B cell (primary cell): ENCODE measurements at regions not wholly inside any gene's neighbourhood (a gene's known extent, or its start where the extent isn't known, plus 50 kb on each side); places are given as distances from the start of the nearest gene placed in this dataset.

Source experiments
- ATAC-seq: fragments of 200-7000 bp; cut with Tn5 transposase; one replicate; pipeline ENCODE4 v1.10.0; 2021; ENCODE audit warnings: low read depth, mild to moderate bottlenecking, moderate number of reproducible peaks, moderate library complexity
- CTCF ChIA-PET: fragments of 350-600 bp; sonication (Branson Sonifier 250); formaldehyde crosslinking; loops from one replicate; lab custom pipeline; 2021; ENCODE audit warnings: antibody characterized with exemption, inconsistent platforms; lab: Charles Lee
- POLR2A ChIA-PET: fragments of 350-600 bp; sonication (Branson Sonifier 250); formaldehyde crosslinking; loops from one replicate; lab custom pipeline; 2021; ENCODE audit warnings: antibody characterized with exemption; lab: Charles Lee
- DNase-seq: peaks from one replicate; pipeline ENCODE4 v3.0.0; 2013
- H2AFZ ChIP-seq: 2 replicates; pipeline ENCODE4 v1.6.1; 2012; ENCODE audit warnings: mild to moderate bottlenecking, low read depth, low read length; ENCODE audit not compliant: insufficient read depth, poor library complexity, severe bottlenecking
- H3K27ac ChIP-seq, 2 donors: 1 replicate in 1 of 2; 2 replicates in 1 of 2; pipeline ENCODE4 v1.5.1; 2012 to 2013; ENCODE audit warnings: low read length in 2 of 2, mild to moderate bottlenecking in 2 of 2, moderate library complexity in 1 of 2
- H3K27me3 ChIP-seq, 4 experiments: fragments of 200-600 bp in 1 of 4; sonication (generic) in 1 of 4; replicated peaks in 1 of 4; 1 replicate in 2 of 4; 2 replicates in 2 of 4; pipeline versions ENCODE4 v1.6.1 to v1.7.0; 2013 to 2016; ENCODE audit warnings: low read length in 3 of 4, mild to moderate bottlenecking in 2 of 4, mixed read lengths in 1 of 4, moderate library complexity in 1 of 4; ENCODE audit not compliant: insufficient read depth in 4 of 4, control insufficient read depth in 3 of 4; ENCODE audit errors: control extremely low read depth in 1 of 4
- H3K36me3 ChIP-seq, 2 experiments: replicated peaks in 1 of 2; 1 replicate in 1 of 2; 2 replicates in 1 of 2; pipeline versions ENCODE4 v1.6.1 to v1.7.1; 2013; ENCODE audit warnings: low read length in 1 of 2; ENCODE audit not compliant: insufficient read depth in 2 of 2, control insufficient read depth in 1 of 2; ENCODE audit errors: control extremely low read depth in 1 of 2, extremely low read depth in 1 of 2
- H3K4me1 ChIP-seq, 2 donors: fragments of 200-600 bp in 1 of 2; sonication (generic) in 1 of 2; 1 replicate in 1 of 2; 2 replicates in 1 of 2; pipeline versions ENCODE4 v1.5.1 to v1.6.1; 2013 to 2017; ENCODE audit warnings: low read length in 2 of 2; ENCODE audit not compliant: control insufficient read depth in 2 of 2, insufficient read depth in 2 of 2
- H3K4me2 ChIP-seq: replicated peaks from 2 replicates; pipeline ENCODE3; 2012; ENCODE audit warnings: mild to moderate bottlenecking, low read depth, low read length; ENCODE audit not compliant: poor library complexity, severe bottlenecking
- H3K4me3 ChIP-seq, 5 experiments: fragments of 200-600 bp in 1 of 5; sonication (generic) in 1 of 5; 1 replicate in 3 of 5; 2 replicates in 2 of 5; pipeline versions ENCODE4 v1.5.1 to v1.7.0; 2011 to 2016; ENCODE audit warnings: low read length in 4 of 5, mild to moderate bottlenecking in 4 of 5, low read depth in 2 of 5, control low read depth in 1 of 5, moderate library complexity in 1 of 5; ENCODE audit not compliant: insufficient read depth in 1 of 5; ENCODE audit errors: control extremely low read depth in 1 of 5, extremely low read depth in 1 of 5
- H3K79me2 ChIP-seq: fragments of 200-600 bp; sonication (generic); one replicate; pipeline ENCODE4 v1.6.0; 2016; ENCODE audit warnings: low read length; ENCODE audit not compliant: control insufficient read depth, insufficient read depth
- H3K9ac ChIP-seq: fragments of 200-600 bp; sonication (generic); 2 replicates; pipeline ENCODE4 v1.6.1; 2017; ENCODE audit warnings: mild to moderate bottlenecking, low read length, moderate library complexity
- H3K9me3 ChIP-seq, 3 donors: one replicate each; pipeline versions ENCODE4 v1.6.1 to v1.7.1; 2013; ENCODE audit warnings: low read length in 2 of 3; ENCODE audit not compliant: control insufficient read depth in 2 of 3, insufficient read depth in 1 of 3; ENCODE audit errors: control extremely low read depth in 1 of 3
- H4K20me1 ChIP-seq: 2 replicates; pipeline ENCODE4 v1.6.0; 2012; ENCODE audit warnings: mild to moderate bottlenecking, low read length; ENCODE audit not compliant: insufficient read depth, control insufficient read depth, poor library complexity, severe bottlenecking
- H3K27ac Mint-ChIP-seq: one replicate; pipeline ENCODE4 v1.8.0; 2021; ENCODE audit warnings: mixed read lengths
- H3K27me3 Mint-ChIP-seq: one replicate; pipeline ENCODE4 v1.8.0; 2021; ENCODE audit warnings: mixed read lengths
- H3K4me1 Mint-ChIP-seq: one replicate; pipeline ENCODE4 v1.8.0; 2021; ENCODE audit warnings: mixed read lengths
- H3K4me3 Mint-ChIP-seq: one replicate; pipeline ENCODE4 v1.8.0; 2021; ENCODE audit warnings: mixed read lengths
- H3K9me3 Mint-ChIP-seq: one replicate; pipeline ENCODE4 v1.8.0; 2022; ENCODE audit warnings: mixed read lengths; ENCODE audit not compliant: insufficient read depth
- EZH2 ChIP-seq: IDR thresholded peaks from 2 replicates; pipeline ENCODE4 v1.6.1; 2012; ENCODE audit warnings: borderline replicate concordance, low read depth, mild to moderate bottlenecking, moderate library complexity, low read length; ENCODE audit not compliant: insufficient read depth, poor library complexity, severe bottlenecking
- WGBS: methylation state at CpG from one replicate; pipeline ENCODE4 v1.1.5; 2013; ENCODE audit warnings: missing lambda C conversion rate; ENCODE audit not compliant: insufficient coverage; 5-methylcytosine and 5-hydroxymethylcytosine counted together
- intact Hi-C: fragments of 100-400 bp; cut with micrococcal nuclease; formaldehyde crosslinking; loops from one replicate; pipeline ENCODE4 v1.10.0; 2022
- TF ChIP-seq, protein P1 (sequence below): fragments of 200-600 bp; IDR thresholded peaks from one replicate; pipeline ENCODE4 v1.8.0; 2022; ENCODE audit warnings: antibody characterized with exemption, mild to moderate bottlenecking

DNA sequence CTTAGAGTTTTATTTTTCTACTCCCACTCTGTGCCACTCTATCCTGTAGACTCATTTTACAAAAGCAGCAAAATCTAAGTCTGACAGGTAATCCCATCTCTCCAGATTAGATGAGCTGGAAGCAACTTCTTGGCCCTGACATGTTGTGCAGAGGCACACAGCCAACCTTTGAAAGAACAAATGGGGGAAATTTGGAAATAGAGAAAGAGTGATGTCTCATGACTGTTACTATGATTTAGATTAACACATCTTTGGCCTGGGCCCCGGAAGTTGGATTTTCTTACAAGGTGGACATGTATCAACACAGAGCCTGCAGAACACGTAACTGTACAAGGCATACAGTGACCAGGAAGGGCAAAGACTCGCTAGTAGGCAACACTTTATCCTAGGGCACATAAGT, 227.7 kb downstream of the MYLK4 start:
- no peak overlapping the region for H3K9ac ChIP-seq

DNA sequence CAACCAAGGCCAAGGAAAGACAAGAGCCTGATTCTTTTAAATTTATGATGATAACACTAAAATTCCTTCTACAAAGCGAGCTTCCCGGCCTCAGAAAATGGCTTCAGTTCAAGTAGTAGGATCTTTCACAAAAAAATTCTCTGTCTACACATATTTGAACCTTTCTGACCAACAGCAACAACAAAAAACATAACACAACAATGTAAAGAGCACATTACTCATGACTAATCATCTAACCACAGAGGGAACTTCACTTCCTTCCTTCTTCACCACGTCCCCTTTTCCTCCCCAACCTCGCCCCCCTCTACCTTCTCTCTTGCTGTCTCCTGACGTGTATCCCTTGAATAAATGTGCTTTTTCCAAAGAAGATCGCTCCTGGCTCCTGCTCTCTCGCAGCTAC, 228.2 kb downstream of the MYLK4 start:
- no peak overlapping the region for H3K4me2 ChIP-seq
- WGBS: 33% methylated on average over 7 of the region's 7 CpGs
- H3K4me3 Mint-ChIP-seq: no peak overlapping the region
- ATAC-seq (no peak), DNase-seq (no peak)
- H3K27ac ChIP-seq: no peak overlapping the region
- peaks cover 4 to 21% (median 16%) of the 10 kb centered on the region in 3 donors for H3K9me3 ChIP-seq
- H4K20me1 ChIP-seq: no peaks in the 10 kb centered on the region
- TF ChIP-seq EZH2: no peak
- TF ChIP-seq, protein P1, sequence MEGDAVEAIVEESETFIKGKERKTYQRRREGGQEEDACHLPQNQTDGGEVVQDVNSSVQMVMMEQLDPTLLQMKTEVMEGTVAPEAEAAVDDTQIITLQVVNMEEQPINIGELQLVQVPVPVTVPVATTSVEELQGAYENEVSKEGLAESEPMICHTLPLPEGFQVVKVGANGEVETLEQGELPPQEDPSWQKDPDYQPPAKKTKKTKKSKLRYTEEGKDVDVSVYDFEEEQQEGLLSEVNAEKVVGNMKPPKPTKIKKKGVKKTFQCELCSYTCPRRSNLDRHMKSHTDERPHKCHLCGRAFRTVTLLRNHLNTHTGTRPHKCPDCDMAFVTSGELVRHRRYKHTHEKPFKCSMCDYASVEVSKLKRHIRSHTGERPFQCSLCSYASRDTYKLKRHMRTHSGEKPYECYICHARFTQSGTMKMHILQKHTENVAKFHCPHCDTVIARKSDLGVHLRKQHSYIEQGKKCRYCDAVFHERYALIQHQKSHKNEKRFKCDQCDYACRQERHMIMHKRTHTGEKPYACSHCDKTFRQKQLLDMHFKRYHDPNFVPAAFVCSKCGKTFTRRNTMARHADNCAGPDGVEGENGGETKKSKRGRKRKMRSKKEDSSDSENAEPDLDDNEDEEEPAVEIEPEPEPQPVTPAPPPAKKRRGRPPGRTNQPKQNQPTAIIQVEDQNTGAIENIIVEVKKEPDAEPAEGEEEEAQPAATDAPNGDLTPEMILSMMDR: no peak
- H2AFZ ChIP-seq: no peak overlapping the region
- peaks cover 0 to 10% (median 1%) of the 10 kb centered on the region in 4 experiments for H3K27me3 ChIP-seq
- no peak overlapping the region for H3K9ac ChIP-seq
- CTCF ChIA-PET: no interaction called here
- POLR2A ChIA-PET: no interaction called here
- H3K27ac Mint-ChIP-seq: no peak overlapping the region
- no peaks in the 10 kb centered on the region for H3K79me2 ChIP-seq
- H3K27me3 Mint-ChIP-seq: peaks cover 36% of the 10 kb centered on the region
- no peaks in the 10 kb centered on the region for H3K36me3 ChIP-seq
- H3K4me3 ChIP-seq: no peak overlapping the region
- intact Hi-C loops: no loop called here
- peaks cover 11% of the 10 kb centered on the region for H3K9me3 Mint-ChIP-seq
- H3K4me1 ChIP-seq: no peaks in the 10 kb centered on the region
- H3K4me1 Mint-ChIP-seq: no peaks in the 10 kb centered on the region

More for the DNA sequence above, 227.7 kb downstream of the MYLK4 start:
- ATAC-seq (no peak), DNase-seq (no peak)
- Mint-ChIP-seq H3K4me3 (no peak overlapping the region), H3K27ac (no peak overlapping the region), H3K9me3 (peaks cover 11% of the 10 kb centered on the region), H3K4me1 (no peaks in the 10 kb centered on the region), H3K27me3 (peaks cover 39% of the 10 kb centered on the region)
- no peak overlapping the region for H2AFZ ChIP-seq
- no peaks in the 10 kb centered on the region for H3K4me1 ChIP-seq
- intact Hi-C loops: no loop called here
- H4K20me1 ChIP-seq: no peaks in the 10 kb centered on the region
- no peak overlapping the region for H3K27ac ChIP-seq
- POLR2A ChIA-PET: no interaction called here
- no peak overlapping the region for H3K4me2 ChIP-seq
- H3K9me3 ChIP-seq: peaks cover 4 to 19% (median 16%) of the 10 kb centered on the region in 3 donors
- TF ChIP-seq EZH2: no peak
- TF ChIP-seq, protein P1: no peak
- H3K79me2 ChIP-seq: no peaks in the 10 kb centered on the region
- 91% methylated on average over 3 of the region's 3 CpGs for WGBS
- no peaks in the 10 kb centered on the region for H3K36me3 ChIP-seq
- no peak overlapping the region for H3K4me3 ChIP-seq
- CTCF ChIA-PET: no interaction called here
- H3K27me3 ChIP-seq: peaks cover 0 to 9% (median 1%) of the 10 kb centered on the region in 4 experiments
